Mammary epithelial cell (primary cell): ENCODE measurements at regions not wholly inside any gene's neighbourhood (a gene's known extent, or its start where the extent isn't known, plus 50 kb on each side); places are given as distances from the start of the nearest gene placed in this dataset.

Source experiments
- EZH2 ChIP-seq: IDR thresholded peaks from 2 replicates; pipeline ENCODE4 v1.6.1; 2012; ENCODE audit warnings: low read length, inconsistent platforms, borderline replicate concordance
- TF ChIP-seq, protein P1 (sequence below), 2 donors: IDR thresholded peaks in 1 of 2; conservative IDR thresholded peaks in 1 of 2; 2 replicates each; pipeline ENCODE4 v1.5.1; 2011 to 2012; ENCODE audit warnings: inconsistent platforms in 2 of 2, low read length in 2 of 2, mild to moderate bottlenecking in 2 of 2, control low read depth in 1 of 2, low read depth in 1 of 2; ENCODE audit not compliant: insufficient read depth in 1 of 2; ENCODE audit errors: extremely low read depth in 1 of 2

DNA sequence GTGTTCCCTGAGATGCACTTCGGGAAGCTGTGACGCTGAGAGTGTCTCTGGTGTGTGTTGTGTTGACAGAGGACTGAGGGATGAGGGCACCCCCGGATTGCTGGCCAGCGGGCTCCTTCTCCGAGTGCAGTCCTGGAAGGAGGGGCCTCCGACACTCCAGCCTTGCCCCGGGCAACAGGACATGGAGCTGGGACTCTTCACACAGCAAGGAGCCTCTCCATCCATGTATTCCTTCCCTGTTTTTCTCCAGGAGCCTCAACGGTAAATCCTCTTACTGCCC is 61.3 kb downstream of the SOX1 start:
- TF ChIP-seq, protein P1, sequence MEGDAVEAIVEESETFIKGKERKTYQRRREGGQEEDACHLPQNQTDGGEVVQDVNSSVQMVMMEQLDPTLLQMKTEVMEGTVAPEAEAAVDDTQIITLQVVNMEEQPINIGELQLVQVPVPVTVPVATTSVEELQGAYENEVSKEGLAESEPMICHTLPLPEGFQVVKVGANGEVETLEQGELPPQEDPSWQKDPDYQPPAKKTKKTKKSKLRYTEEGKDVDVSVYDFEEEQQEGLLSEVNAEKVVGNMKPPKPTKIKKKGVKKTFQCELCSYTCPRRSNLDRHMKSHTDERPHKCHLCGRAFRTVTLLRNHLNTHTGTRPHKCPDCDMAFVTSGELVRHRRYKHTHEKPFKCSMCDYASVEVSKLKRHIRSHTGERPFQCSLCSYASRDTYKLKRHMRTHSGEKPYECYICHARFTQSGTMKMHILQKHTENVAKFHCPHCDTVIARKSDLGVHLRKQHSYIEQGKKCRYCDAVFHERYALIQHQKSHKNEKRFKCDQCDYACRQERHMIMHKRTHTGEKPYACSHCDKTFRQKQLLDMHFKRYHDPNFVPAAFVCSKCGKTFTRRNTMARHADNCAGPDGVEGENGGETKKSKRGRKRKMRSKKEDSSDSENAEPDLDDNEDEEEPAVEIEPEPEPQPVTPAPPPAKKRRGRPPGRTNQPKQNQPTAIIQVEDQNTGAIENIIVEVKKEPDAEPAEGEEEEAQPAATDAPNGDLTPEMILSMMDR (conservative IDR thresholded peaks at IDR 0.05 in 1 of 2, IDR thresholded peaks at IDR 0.05 in 1 of 2; ENCODE audit: extremely low read depth in 1 of 2, insufficient read depth in 1 of 2, low read depth in 1 of 2, low read length in 2 of 2), result no peak
- no peak for TF ChIP-seq EZH2
